ENCODE measurements at regions not wholly inside any gene's neighbourhood (a gene's known extent, or its start where the extent isn't known, plus 50 kb on each side); places are given as distances from the start of the nearest gene placed in this dataset.
"Not testable (repeated sequence)": the region's sequence is repeated elsewhere in the genome, so short reads cannot be mapped to it uniquely, and the experiment has no call there.

GRCh38 chr4:118410138-118410537, 57.3 kb upstream of the PRSS12 start:
- TF ChIP-seq, protein P1, sequence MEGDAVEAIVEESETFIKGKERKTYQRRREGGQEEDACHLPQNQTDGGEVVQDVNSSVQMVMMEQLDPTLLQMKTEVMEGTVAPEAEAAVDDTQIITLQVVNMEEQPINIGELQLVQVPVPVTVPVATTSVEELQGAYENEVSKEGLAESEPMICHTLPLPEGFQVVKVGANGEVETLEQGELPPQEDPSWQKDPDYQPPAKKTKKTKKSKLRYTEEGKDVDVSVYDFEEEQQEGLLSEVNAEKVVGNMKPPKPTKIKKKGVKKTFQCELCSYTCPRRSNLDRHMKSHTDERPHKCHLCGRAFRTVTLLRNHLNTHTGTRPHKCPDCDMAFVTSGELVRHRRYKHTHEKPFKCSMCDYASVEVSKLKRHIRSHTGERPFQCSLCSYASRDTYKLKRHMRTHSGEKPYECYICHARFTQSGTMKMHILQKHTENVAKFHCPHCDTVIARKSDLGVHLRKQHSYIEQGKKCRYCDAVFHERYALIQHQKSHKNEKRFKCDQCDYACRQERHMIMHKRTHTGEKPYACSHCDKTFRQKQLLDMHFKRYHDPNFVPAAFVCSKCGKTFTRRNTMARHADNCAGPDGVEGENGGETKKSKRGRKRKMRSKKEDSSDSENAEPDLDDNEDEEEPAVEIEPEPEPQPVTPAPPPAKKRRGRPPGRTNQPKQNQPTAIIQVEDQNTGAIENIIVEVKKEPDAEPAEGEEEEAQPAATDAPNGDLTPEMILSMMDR (IDR thresholded peaks at IDR 0.05; ENCODE audit: borderline replicate concordance, insufficient read depth, low read depth, low read length) = no peak
- H3K4me3 ChIP-seq (ENCODE audit: low read depth, low read length) = no peak overlapping the region

GRCh38 chr4:118417325-118417724, 64.5 kb upstream of the PRSS12 start:
- H3K4me3 ChIP-seq (ENCODE audit: low read depth, low read length) = no peak overlapping the region
- TF ChIP-seq, protein P1 (IDR thresholded peaks at IDR 0.05; ENCODE audit: borderline replicate concordance, insufficient read depth, low read depth, low read length) = no peak

DNA sequence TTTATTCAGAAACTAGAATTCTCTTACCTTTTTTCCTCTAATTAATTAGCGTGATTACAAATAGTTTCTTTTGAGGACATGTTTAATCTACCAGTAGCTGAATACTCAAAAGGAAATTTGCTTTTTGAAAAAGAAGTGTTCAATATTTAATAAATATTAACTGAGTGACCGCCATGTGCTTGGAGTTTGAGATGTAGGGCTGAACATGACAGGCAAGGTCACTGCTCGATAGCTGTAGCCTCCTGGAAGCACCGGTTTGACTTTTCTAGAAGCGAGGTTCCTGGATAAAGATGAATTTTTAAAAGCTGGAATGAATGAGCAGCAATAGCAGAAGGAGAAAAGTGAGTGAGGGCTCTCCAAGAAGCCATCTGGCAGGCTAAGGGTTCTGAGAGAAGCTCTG, 65.0 kb upstream of the PRSS12 start:
- not testable (repeated sequence) for H3K4me3 ChIP-seq (ENCODE audit: low read depth, low read length)

DNA sequence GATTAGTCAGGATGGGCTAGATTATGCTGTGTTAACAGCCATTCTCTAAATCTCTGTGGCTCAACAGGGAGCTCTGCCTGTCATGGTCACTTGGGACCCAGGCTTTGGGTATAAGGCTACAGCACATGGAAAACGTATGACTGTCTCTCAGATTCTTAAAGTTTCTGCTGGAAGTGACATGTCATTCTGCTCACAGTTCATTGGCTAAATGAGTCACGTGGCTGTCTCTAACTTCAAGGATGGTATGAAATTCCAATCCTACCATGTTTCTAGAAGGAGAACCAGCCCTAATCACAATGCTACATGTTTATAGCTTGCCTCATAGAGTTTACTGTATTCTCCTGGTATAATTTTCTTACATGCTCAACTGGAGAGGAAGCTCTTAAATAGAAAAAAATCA, 65.6 kb upstream of the PRSS12 start:
- H3K4me3 ChIP-seq (ENCODE audit: low read depth, low read length) = not testable (repeated sequence)

- H3K4me3 ChIP-seq (ENCODE audit: low read depth, low read length) = not testable (repeated sequence)
Observed at GRCh38 chr4:118419626-118420025, 66.8 kb upstream of the PRSS12 start.

GRCh38 chr4:118424062-118424461, 71.3 kb upstream of the PRSS12 start:
- TF ChIP-seq, protein P1 (IDR thresholded peaks at IDR 0.05; ENCODE audit: borderline replicate concordance, insufficient read depth, low read depth, low read length) = peak; percentile 48; the same call in 1 of the 2 replicates
- H3K4me3 ChIP-seq (ENCODE audit: low read depth, low read length) = not testable (repeated sequence)

DNA sequence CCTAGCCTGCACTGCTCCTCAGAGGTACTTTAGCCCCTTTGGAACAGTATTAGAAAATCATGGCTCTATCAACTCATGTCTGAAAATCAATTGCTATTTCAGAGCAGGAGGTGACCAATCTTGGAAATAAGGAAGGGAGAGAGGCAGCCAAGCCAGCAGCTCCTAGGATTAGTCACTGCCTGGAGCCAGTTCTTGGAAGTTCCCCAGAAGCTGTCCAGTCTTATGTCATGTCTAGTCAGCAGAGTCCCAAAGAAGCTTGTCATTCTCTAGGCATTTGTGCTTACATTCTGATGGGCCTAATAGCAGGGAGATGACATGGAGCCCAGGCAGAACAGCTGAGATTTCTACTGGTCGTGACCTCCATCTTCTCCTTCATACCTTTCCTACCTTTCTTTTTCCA, 76.1 kb upstream of the PRSS12 start:
- not testable (repeated sequence) for H3K4me3 ChIP-seq (ENCODE audit: low read depth, low read length)

DNA sequence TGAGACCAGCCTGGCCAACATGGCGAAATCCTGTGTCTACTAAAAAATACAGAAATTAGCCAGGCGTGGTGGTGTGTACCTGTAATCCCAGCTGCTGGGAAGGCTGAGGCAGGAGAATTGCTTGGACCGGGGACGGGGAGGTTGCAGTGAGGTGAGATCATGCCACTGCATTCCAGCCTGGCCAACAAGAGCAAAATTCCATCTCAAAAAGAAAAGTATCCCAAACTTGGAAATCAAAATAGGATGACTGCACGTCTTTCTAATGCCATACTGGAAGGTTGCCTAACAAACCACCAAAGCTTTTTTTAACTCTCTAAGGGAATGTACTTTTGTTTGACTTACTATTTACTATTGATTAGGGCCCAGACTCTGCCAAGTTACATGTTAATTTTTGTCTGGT, 79.6 kb upstream of the PRSS12 start:
- H3K4me3 ChIP-seq (ENCODE audit: low read depth, low read length) = not testable (repeated sequence)

DNA sequence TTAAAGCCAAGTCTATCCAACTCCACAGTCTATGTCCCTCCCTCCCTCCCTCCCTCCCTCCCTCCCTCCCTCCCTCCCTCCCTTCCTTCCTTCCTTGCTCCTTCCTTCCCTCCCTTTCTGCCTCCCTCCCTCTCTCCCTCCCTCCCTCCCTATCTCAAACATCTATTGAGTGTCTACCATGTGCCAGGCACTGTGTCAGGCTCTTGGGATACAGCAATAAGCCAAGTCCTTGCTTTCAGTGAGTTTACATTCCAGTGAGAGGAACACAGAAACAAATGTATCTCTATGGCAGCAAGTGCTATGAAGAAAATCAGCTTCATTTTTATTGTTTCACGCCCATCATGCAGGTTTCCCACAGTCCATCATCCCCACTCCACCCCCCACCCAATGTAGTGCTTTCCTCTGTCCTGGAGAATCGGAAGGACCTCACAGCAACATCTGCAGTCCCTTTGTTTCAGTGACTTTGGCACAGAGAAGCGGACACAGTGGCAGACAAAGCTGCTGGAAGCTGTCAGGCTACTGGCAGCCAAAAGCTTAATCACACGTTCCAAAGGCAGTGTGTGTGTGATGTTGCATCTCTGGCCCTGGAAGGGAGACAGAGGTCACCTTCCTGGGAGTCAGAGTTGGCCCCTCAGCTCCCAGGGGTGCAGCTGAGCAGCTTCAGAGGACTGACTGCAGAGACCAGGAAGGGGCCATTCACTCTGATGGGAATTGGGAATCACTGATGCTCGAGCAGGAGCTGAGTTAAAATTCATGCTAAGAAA, 81.0 kb upstream of the PRSS12 start:
- not testable (repeated sequence) for H3K4me3 ChIP-seq (ENCODE audit: low read depth, low read length)

DNA sequence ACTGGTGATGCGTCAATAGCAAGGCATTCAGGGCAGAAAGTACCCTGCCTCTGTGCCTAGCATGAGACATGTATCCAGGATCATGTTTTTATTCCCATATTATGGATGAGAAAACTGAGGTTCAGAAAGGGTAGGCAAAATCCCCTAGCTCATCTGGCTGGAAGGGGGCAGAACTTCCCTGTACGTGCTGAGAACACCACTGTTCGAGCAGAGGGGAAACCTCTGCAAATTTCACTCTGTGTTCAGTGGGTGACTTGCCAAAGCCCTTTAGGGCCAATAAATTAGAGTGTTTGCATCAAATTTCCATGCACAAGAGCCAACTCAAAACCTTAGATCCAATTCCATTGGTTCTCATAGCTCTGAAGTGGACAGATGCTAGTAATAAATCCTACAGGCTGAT, 82.6 kb upstream of the PRSS12 start:
- H3K4me3 ChIP-seq (ENCODE audit: low read depth, low read length) = not testable (repeated sequence)

DNA sequence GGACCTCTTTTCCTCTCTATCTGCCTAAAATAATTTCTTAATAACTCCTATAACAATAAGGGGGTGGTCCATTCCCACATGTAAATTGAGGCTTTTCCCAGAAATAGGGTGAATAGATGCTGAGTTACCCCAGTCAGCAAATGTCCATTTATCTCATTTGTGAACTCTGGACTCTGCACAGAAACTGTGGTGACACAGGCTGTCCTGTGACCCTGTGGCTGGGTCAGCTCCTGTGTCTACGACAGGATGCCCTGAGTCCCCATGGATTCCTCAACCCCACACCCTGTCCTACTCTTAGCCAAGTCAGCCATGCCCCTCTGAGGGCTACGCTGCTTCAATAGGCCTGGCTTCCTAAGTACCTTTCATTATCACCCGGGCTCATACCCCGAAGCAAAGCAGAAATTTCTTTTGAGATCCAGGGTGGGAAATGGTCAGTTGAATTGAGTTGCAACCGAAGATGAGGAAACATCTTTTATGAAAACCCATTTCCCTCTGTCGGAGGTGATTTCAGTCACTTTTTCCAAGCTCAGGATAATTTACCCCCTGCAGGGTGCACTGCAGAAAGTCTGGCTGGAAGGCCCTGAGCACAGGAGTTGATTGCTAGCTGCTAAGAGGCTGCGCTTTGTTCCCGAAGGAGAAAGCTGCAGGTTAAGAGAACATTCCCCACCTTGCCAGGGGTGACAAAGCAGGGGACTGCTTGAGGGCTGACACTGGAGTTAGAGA, 89.5 kb upstream of the PRSS12 start:
- not testable (repeated sequence) for H3K4me3 ChIP-seq (ENCODE audit: low read depth, low read length)

DNA sequence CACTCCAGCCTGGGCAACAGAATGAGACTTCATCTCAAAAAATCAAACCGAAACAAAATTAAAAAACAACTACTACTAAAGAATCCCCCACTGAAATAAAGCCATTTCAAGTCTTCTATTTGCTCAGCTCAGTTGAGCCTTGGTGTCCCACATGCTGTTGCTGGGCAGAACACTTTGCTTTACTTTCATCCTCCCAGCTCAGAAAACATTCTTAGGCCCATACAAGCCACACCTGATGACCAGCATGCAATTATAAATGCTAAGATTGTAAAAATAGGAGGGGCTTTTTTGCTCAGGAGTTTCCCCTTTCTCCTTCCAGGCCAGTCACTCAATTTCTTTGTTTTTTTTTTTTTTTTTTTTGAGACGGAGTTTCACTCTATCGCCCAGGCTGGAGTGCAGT, 94.6 kb upstream of the PRSS12 start:
- H3K4me3 ChIP-seq (ENCODE audit: low read depth, low read length) = not testable (repeated sequence)

DNA sequence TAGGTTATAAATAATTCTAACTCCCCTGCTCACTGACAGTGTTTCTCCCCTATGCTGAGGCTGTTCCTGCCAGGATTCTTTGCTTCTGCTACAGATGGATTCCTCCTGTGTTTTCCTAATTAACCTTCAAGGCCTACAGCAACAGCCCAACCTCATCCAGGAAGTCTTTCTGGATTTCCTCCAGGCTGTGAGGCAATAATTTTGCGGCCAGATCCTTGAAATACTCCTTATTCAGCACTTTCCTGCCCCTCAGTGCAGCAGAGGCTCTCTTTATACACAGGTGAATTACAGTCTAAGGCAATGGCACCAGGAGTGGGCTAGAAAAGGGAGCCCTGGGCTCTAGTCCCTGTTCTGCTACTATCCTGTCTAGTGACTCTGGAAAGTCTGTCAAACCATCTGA, 102.1 kb upstream of the PRSS12 start:
- not testable (repeated sequence) for H3K4me3 ChIP-seq (ENCODE audit: low read depth, low read length)

GRCh38 chr4:118461435-118461834, 108.6 kb upstream of the PRSS12 start:
- H3K4me3 ChIP-seq (ENCODE audit: low read depth, low read length) = not testable (repeated sequence)

DNA sequence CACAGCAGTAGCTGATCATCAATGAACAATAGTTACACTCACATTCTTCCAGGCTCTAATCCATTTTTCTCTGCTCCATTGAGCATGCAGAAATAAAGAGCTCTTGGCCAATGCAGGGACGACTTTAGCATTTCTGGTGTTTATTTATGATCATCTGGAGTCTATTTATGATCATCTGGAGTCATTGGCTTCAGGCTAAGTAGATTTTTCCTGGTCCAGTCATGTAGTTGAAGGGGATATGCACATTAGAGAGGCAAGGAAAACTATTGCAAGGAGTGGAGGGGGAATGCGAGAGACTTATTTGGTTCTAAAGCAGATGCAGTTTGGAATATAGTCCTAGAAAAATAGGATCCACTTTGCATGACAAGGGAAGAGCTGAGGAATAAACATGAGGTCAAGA, 113.0 kb upstream of the PRSS12 start:
- H3K4me3 ChIP-seq (ENCODE audit: low read depth, low read length) = not testable (repeated sequence)

DNA sequence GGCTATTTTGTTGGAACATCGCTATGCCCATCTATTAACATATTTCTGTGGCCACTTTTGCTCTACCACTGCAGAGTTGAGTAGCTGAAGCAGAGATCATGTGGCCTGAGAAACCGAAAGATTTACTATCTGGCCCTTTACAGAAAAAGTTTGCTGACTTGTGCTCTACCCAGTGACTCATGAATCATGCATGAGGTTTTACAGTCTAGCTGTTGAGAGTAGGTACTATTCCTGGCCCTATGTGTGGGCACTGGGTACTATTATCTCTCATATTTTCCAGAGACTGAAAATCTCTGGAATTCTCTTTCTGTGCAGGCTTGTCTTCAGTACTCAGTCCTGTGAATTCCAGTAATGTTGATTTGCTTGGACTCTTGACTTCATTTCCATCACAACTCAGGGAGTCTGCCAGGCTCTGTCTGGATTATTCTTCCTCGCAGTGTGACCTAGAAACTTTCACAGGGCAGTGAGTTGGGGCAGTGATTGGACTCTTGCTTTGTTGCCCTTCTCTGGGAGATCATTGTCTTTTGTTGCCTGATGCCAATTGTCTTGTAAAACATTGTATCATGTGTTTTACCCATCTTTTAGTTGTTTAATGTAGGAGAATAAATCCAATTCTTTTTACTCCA, 121.3 kb upstream of the PRSS12 start:
- H3K4me3 ChIP-seq (ENCODE audit: low read depth, low read length) = not testable (repeated sequence)

DNA sequence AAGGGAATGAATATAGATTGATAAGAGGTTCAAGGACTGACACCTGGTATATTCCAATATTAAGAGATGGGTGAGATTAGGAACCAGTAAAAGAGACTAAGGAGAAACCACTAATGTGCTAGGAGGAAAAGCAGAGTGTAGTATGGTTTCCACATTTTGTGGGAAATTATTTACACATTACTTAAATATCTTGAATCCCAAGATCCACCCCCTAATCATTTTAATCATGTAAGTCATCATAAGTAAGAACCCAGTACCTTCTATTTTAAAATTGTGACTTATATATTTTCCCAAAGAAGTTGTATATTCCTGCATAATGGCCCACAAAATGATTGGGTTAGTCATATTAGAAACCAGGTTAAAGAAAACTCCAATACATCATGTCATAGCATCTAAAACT, 122.0 kb upstream of the PRSS12 start:
- H3K4me3 ChIP-seq (ENCODE audit: low read depth, low read length) = not testable (repeated sequence)

Measured in GM12875 (cell line).